Adrenal gland (tissue), 9 donors: ENCODE measurements at regions not wholly inside any gene's neighbourhood (a gene's known extent, or its start where the extent isn't known, plus 50 kb on each side); places are given as distances from the start of the nearest gene placed in this dataset.

Experiments used
- DNase-seq, 7 donors: peaks; one replicate each; pipeline ENCODE4 v3.0.0-alpha.2; 2019 to 2020
- H3K27ac ChIP-seq, 5 donors: fragments of 200-600 bp; sonication (generic) in 4 of 5; 1 replicate in 3 of 5; 2 replicates in 2 of 5; pipeline versions ENCODE4 v1.5.1 to v1.8.0; 2016 to 2020; ENCODE audit warnings: mild to moderate bottlenecking in 1 of 5
- H3K27me3 ChIP-seq: fragments of 200-600 bp; 2 replicates; pipeline ENCODE4 v1.8.0; 2021
- H3K36me3 ChIP-seq, 2 donors: fragments of 200-600 bp; replicated peaks in 1 of 2; 1 replicate in 1 of 2; 2 replicates in 1 of 2; pipeline versions ENCODE4 v1.5.1 to v1.8.0; 2018 to 2022
- H3K4me1 ChIP-seq, 2 donors: fragments of 200-600 bp; replicated peaks in 1 of 2; 1 replicate in 1 of 2; 2 replicates in 1 of 2; pipeline versions ENCODE4 v1.5.1 to v1.8.0; 2018 to 2021
- H3K4me3 ChIP-seq, 4 donors: fragments of 200-600 bp; sonication (generic) in 3 of 4; one replicate each; pipeline ENCODE4 v1.5.1; 2016 to 2018
- H3K9me3 ChIP-seq, 3 donors: fragments of 200-600 bp; sonication (generic) in 1 of 3; replicated peaks in 1 of 3; 1 replicate in 2 of 3; 2 replicates in 1 of 3; pipeline versions ENCODE4 v1.5.1 to v1.8.0; 2016 to 2021
- CTCF ChIP-seq, 6 experiments: fragments of 450-650 bp in 4 of 6; fragments of 200-600 bp in 2 of 6; sonication (generic) in 1 of 6; IDR thresholded peaks; 1 replicate in 5 of 6; 2 replicates in 1 of 6; pipeline versions ENCODE4 v1.5.1 to v1.8.0; 2016 to 2021; ENCODE audit warnings: antibody characterized with exemption in 6 of 6, mild to moderate bottlenecking in 2 of 6, moderate library complexity in 1 of 6
- POLR2A ChIP-seq, 2 donors: fragments of 450-650 bp; IDR thresholded peaks; one replicate each; pipeline ENCODE4 v1.6.1; 2017; ENCODE audit warnings: antibody characterized with exemption in 2 of 2, mild to moderate bottlenecking in 2 of 2, moderate library complexity in 1 of 2
- WGBS, 4 donors: extraction: QIAGEN DNeasy Blood & Tissue Kit in 2 of 4; methylation state at CpG; one replicate each; pipeline versions ENCODE4 v1.1.5 to v1.1.7; 2013 to 2017; 5-methylcytosine and 5-hydroxymethylcytosine counted together
- intact Hi-C, 2 donors: fragments of 100-400 bp; cut with DNase I; formaldehyde crosslinking; loops; one replicate each; pipeline versions ENCODE4 v1.14.1 to v1.15.0; 2022 to 2023
- donor health status: healthy with polysubstance abuse.
- donor health status: Bipolar disorder and iron deficiency.
- donor health status: DM: yes; HTN: yes; CAD: no.
- donor health status: DM: no; HTN: no; CAD: no.
- donor health status: DM: no; HTN: no; CAD: no.

GRCh38 chr21:17189963-17190362 lies 322.9 kb upstream of the CXADR start:
- 83 to 89% (median 86%) methylated on average over 2 of the region's 2 CpGs for WGBS, 4 donors
- intact Hi-C loops, result no loop called here
- no peaks in the 10 kb centered on the region for H3K4me1 ChIP-seq
- no peak for DNase-seq
- H3K27me3 ChIP-seq, result no peaks in the 10 kb centered on the region
- H3K4me3 ChIP-seq, result no peak overlapping the region
- TF ChIP-seq CTCF (IDR thresholded peaks at IDR 0.05), result no peak
- TF ChIP-seq POLR2A (IDR thresholded peaks at IDR 0.05), result no peak
- H3K36me3 ChIP-seq, result no peaks in the 10 kb centered on the region
- H3K9me3 ChIP-seq, result peaks cover 0 to 5% (median 0%) of the 10 kb centered on the region in 3 donors
- no peak overlapping the region for H3K27ac ChIP-seq

- H3K4me1 ChIP-seq, result no peaks in the 10 kb centered on the region
- H3K4me3 ChIP-seq, result no peak overlapping the region
- no peaks in the 10 kb centered on the region for H3K27me3 ChIP-seq
- 67 to 94% (median 75%) methylated on average over 1 of the region's 1 CpG for WGBS, 4 donors
- H3K27ac ChIP-seq, result no peak overlapping the region
- TF ChIP-seq CTCF (IDR thresholded peaks at IDR 0.05) (no peak), POLR2A (IDR thresholded peaks at IDR 0.05) (no peak)
- peaks cover 0 to 5% (median 0%) of the 10 kb centered on the region in 3 donors for H3K9me3 ChIP-seq
- intact Hi-C loops, result no loop called here
- no peaks in the 10 kb centered on the region for H3K36me3 ChIP-seq
- DNase-seq, result no peak
Observed at GRCh38 chr21:17191346-17191993, 321.4 kb upstream of the CXADR start.

GRCh38 chr21:17195351-17195750 lies 317.5 kb upstream of the CXADR start:
- no peaks in the 10 kb centered on the region for H3K4me1 ChIP-seq
- no peaks in the 10 kb centered on the region for H3K27me3 ChIP-seq
- no peak for DNase-seq
- WGBS, 4 donors, result 70 to 79% (median 78%) methylated on average over 1 of the region's 1 CpG
- TF ChIP-seq CTCF (IDR thresholded peaks at IDR 0.05), result no peak
- TF ChIP-seq POLR2A (IDR thresholded peaks at IDR 0.05), result no peak
- H3K9me3 ChIP-seq, result peaks cover 0 to 5% (median 0%) of the 10 kb centered on the region in 3 donors
- H3K27ac ChIP-seq, result no peak overlapping the region
- no peaks in the 10 kb centered on the region for H3K36me3 ChIP-seq
- no peak overlapping the region for H3K4me3 ChIP-seq
- intact Hi-C loops, result no loop called here

- intact Hi-C loops, result no loop called here
- WGBS, 4 donors, result 27 to 58% (median 47%) methylated on average over 1 of the region's 1 CpG
- H3K4me3 ChIP-seq, result no peak overlapping the region
- H3K9me3 ChIP-seq, result peaks cover 0 to 4% (median 0%) of the 10 kb centered on the region in 3 donors
- no peak overlapping the region for H3K27ac ChIP-seq
- H3K36me3 ChIP-seq, result no peaks in the 10 kb centered on the region
- no peaks in the 10 kb centered on the region for H3K27me3 ChIP-seq
- no peak for TF ChIP-seq CTCF (IDR thresholded peaks at IDR 0.05)
- TF ChIP-seq POLR2A (IDR thresholded peaks at IDR 0.05), result no peak
- no peaks in the 10 kb centered on the region for H3K4me1 ChIP-seq
- no peak for DNase-seq
Observed at GRCh38 chr21:17195976-17196375, 316.9 kb upstream of the CXADR start.
